Activated CD4-positive, alpha-beta T cell treated with anti-CD3 and anti-CD28 coated beads for 36 hours (primary cell): ENCODE measurements at regions not wholly inside any gene's neighbourhood (a gene's known extent, or its start where the extent isn't known, plus 50 kb on each side); places are given as distances from the start of the nearest gene placed in this dataset.

Experiments
- ATAC-seq: fragments of 200-7000 bp; cut with Tn5 transposase; one replicate; pipeline ENCODE4 v1.10.0; 2021; ENCODE audit warnings: mild to moderate bottlenecking, moderate library complexity
- CTCF ChIA-PET: fragments of 350-600 bp; sonication (Branson Sonifier 250); formaldehyde crosslinking; loops from one replicate; lab custom pipeline; 2021; ENCODE audit warnings: antibody characterized with exemption; lab: Charles Lee
- POLR2A ChIA-PET: fragments of 350-600 bp; sonication (Branson Sonifier 250); formaldehyde crosslinking; loops from one replicate; lab custom pipeline; 2021; ENCODE audit warnings: antibody characterized with exemption, inconsistent platforms; lab: Charles Lee
- DNase-seq: peaks from one replicate; pipeline ENCODE4 v3.0.0-alpha.2; 2020
- H3K27ac Mint-ChIP-seq: one replicate; pipeline ENCODE4 v1.8.0; 2021; ENCODE audit warnings: mixed read lengths
- H3K27me3 Mint-ChIP-seq: one replicate; pipeline ENCODE4 v1.8.0; 2021; ENCODE audit warnings: mixed read lengths
- H3K36me3 Mint-ChIP-seq: one replicate; pipeline ENCODE4 v1.8.0; 2021; ENCODE audit warnings: low read depth, mixed read lengths
- H3K4me1 Mint-ChIP-seq: one replicate; pipeline ENCODE4 v1.8.0; 2021; ENCODE audit warnings: mixed read lengths
- H3K4me3 Mint-ChIP-seq: one replicate; pipeline ENCODE4 v1.8.0; 2021; ENCODE audit warnings: mild to moderate bottlenecking, moderate library complexity, mixed read lengths
- H3K9me3 Mint-ChIP-seq: one replicate; pipeline ENCODE4 v1.8.0; 2021; ENCODE audit warnings: low read depth, mixed read lengths
- intact Hi-C, 2 experiments: fragments of 100-400 bp; cut with DNase I in 1 of 2; cut with micrococcal nuclease in 1 of 2; formaldehyde crosslinking; loops; one replicate each; pipeline versions ENCODE4 v1.14.2 to v1.15.1; 2022 to 2024; cut with DNase I, micrococcal nuclease

GRCh38 chr15:91383532-91383931 lies 283.5 kb downstream of the SV2B start:
- no peaks in the 10 kb centered on the region for H3K9me3 Mint-ChIP-seq
- H3K27ac Mint-ChIP-seq: no peak overlapping the region
- H3K4me1 Mint-ChIP-seq: no peaks in the 10 kb centered on the region
- ATAC-seq (no peak), DNase-seq (no peak)
- H3K27me3 Mint-ChIP-seq: peaks cover 2% of the 10 kb centered on the region
- CTCF ChIA-PET: no interaction called here
- POLR2A ChIA-PET: no interaction called here
- intact Hi-C loops: no loop called here
- H3K4me3 Mint-ChIP-seq: no peak overlapping the region
- H3K36me3 Mint-ChIP-seq: no peaks in the 10 kb centered on the region

- Mint-ChIP-seq H3K36me3 (no peaks in the 10 kb centered on the region), H3K4me1 (no peaks in the 10 kb centered on the region), H3K27ac (no peak overlapping the region), H3K27me3 (peaks cover 2% of the 10 kb centered on the region), H3K9me3 (no peaks in the 10 kb centered on the region), H3K4me3 (no peak overlapping the region)
- intact Hi-C loops: no loop called here
- ATAC-seq: no peak
- ChIA-PET POLR2A (no interaction called here), CTCF (no interaction called here)
- DNase-seq: no peak
Observed at GRCh38 chr15:91384189-91384730, 284.2 kb downstream of the SV2B start.

- Mint-ChIP-seq H3K36me3 (no peaks in the 10 kb centered on the region), H3K9me3 (no peaks in the 10 kb centered on the region), H3K4me1 (no peaks in the 10 kb centered on the region), H3K4me3 (no peak overlapping the region), H3K27me3 (peaks cover 2% of the 10 kb centered on the region), H3K27ac (no peak overlapping the region)
- ChIA-PET CTCF (interaction anchor here (1.1 kb wide), 1 partner anchor 14 kb away, joined by 3 read pairs; no protein-coding TSS in a partner anchor), POLR2A (no interaction called here)
- intact Hi-C loops: no loop called here
- DNase-seq: no peak
- no peak for ATAC-seq
Observed at GRCh38 chr15:91385311-91385710, 285.3 kb downstream of the SV2B start.

- no peak for DNase-seq
- no peak for ATAC-seq
- ChIA-PET CTCF (no interaction called here), POLR2A (no interaction called here)
- H3K9me3 Mint-ChIP-seq: peaks cover 2% of the 10 kb centered on the region
- peaks cover 7% of the 10 kb centered on the region for H3K27me3 Mint-ChIP-seq
- no peak overlapping the region for H3K4me3 Mint-ChIP-seq
- no peak overlapping the region for H3K27ac Mint-ChIP-seq
- no peaks in the 10 kb centered on the region for H3K4me1 Mint-ChIP-seq
- H3K36me3 Mint-ChIP-seq: peaks cover 2% of the 10 kb centered on the region
- intact Hi-C loops: no loop called here
Observed at GRCh38 chr15:91393186-91393585, 293.1 kb downstream of the SV2B start.

- ATAC-seq: no peak
- Mint-ChIP-seq H3K27ac (no peak overlapping the region), H3K27me3 (peaks cover 2% of the 10 kb centered on the region), H3K4me3 (no peak overlapping the region), H3K36me3 (no peaks in the 10 kb centered on the region), H3K4me1 (no peaks in the 10 kb centered on the region), H3K9me3 (no peaks in the 10 kb centered on the region)
- no peak for DNase-seq
- CTCF ChIA-PET: no interaction called here
- POLR2A ChIA-PET: no interaction called here
- intact Hi-C loops: no loop called here
Observed at GRCh38 chr15:91400481-91400880, 300.4 kb downstream of the SV2B start.

GRCh38 chr15:91407269-91407889 lies 307.3 kb downstream of the SV2B start:
- no peak overlapping the region for H3K4me3 Mint-ChIP-seq
- CTCF ChIA-PET: interaction anchor here (1.9 kb wide), 1 partner anchor 104 kb away, joined by 4 read pairs; no protein-coding TSS in a partner anchor
- intact Hi-C loops: no loop called here
- no peaks in the 10 kb centered on the region for H3K36me3 Mint-ChIP-seq
- no peak overlapping the region for H3K27ac Mint-ChIP-seq
- peaks cover 9% of the 10 kb centered on the region for H3K4me1 Mint-ChIP-seq
- POLR2A ChIA-PET: no interaction called here
- peak; percentile 8 for DNase-seq
- H3K27me3 Mint-ChIP-seq: no peaks in the 10 kb centered on the region
- H3K9me3 Mint-ChIP-seq: no peaks in the 10 kb centered on the region
- no peak for ATAC-seq

- H3K9me3 Mint-ChIP-seq: no peaks in the 10 kb centered on the region
- no peaks in the 10 kb centered on the region for H3K27me3 Mint-ChIP-seq
- no peaks in the 10 kb centered on the region for H3K36me3 Mint-ChIP-seq
- ATAC-seq (no peak), DNase-seq (no peak)
- intact Hi-C loops: no loop called here
- ChIA-PET POLR2A (no interaction called here), CTCF (interaction anchor here (1.2 to 1.9 kb wide), 2 partner anchors 9 to 105 kb away, joined by 3 to 4 read pairs; no protein-coding TSS in a partner anchor)
- H3K4me1 Mint-ChIP-seq: peaks cover 10% of the 10 kb centered on the region
- H3K27ac Mint-ChIP-seq: no peak overlapping the region
- no peak overlapping the region for H3K4me3 Mint-ChIP-seq
Observed at GRCh38 chr15:91408476-91409076, 308.5 kb downstream of the SV2B start.

GRCh38 chr15:91409387-91409786 lies 309.3 kb downstream of the SV2B start:
- H3K9me3 Mint-ChIP-seq: no peaks in the 10 kb centered on the region
- H3K4me3 Mint-ChIP-seq: no peak overlapping the region
- no peak for DNase-seq
- intact Hi-C loops: no loop called here
- ATAC-seq: no peak
- H3K27me3 Mint-ChIP-seq: no peaks in the 10 kb centered on the region
- no peak overlapping the region for H3K27ac Mint-ChIP-seq
- ChIA-PET POLR2A (no interaction called here), CTCF (interaction anchor here (1.9 kb wide), 1 partner anchor 106 kb away, joined by 4 read pairs; no protein-coding TSS in a partner anchor)
- no peaks in the 10 kb centered on the region for H3K36me3 Mint-ChIP-seq
- H3K4me1 Mint-ChIP-seq: peaks cover 10% of the 10 kb centered on the region

GRCh38 chr15:91411586-91411985 lies 311.5 kb downstream of the SV2B start:
- no peak overlapping the region for H3K4me3 Mint-ChIP-seq
- H3K27ac Mint-ChIP-seq: no peak overlapping the region
- CTCF ChIA-PET: interaction anchor here (0.8 kb wide), 1 partner anchor 295 kb away, joined by 3 read pairs; no protein-coding TSS in a partner anchor
- H3K9me3 Mint-ChIP-seq: no peaks in the 10 kb centered on the region
- H3K4me1 Mint-ChIP-seq: peaks cover 10% of the 10 kb centered on the region
- ATAC-seq (no peak), DNase-seq (no peak)
- no peaks in the 10 kb centered on the region for H3K36me3 Mint-ChIP-seq
- POLR2A ChIA-PET: no interaction called here
- intact Hi-C loops: no loop called here
- no peaks in the 10 kb centered on the region for H3K27me3 Mint-ChIP-seq

- H3K27ac Mint-ChIP-seq: no peak overlapping the region
- H3K4me3 Mint-ChIP-seq: no peak overlapping the region
- H3K4me1 Mint-ChIP-seq: peaks cover 5% of the 10 kb centered on the region
- H3K9me3 Mint-ChIP-seq: no peaks in the 10 kb centered on the region
- ChIA-PET CTCF (no interaction called here), POLR2A (no interaction called here)
- H3K27me3 Mint-ChIP-seq: no peaks in the 10 kb centered on the region
- intact Hi-C loops: no loop called here
- H3K36me3 Mint-ChIP-seq: no peaks in the 10 kb centered on the region
- DNase-seq: no peak
- ATAC-seq: no peak
Observed at GRCh38 chr15:91412138-91412928, 312.3 kb downstream of the SV2B start.

GRCh38 chr15:91413142-91413541 lies 313.1 kb downstream of the SV2B start:
- Mint-ChIP-seq H3K27me3 (no peaks in the 10 kb centered on the region), H3K36me3 (no peaks in the 10 kb centered on the region), H3K9me3 (no peaks in the 10 kb centered on the region), H3K4me1 (peaks cover 4% of the 10 kb centered on the region), H3K27ac (no peak overlapping the region), H3K4me3 (no peak overlapping the region)
- ChIA-PET POLR2A (no interaction called here), CTCF (no interaction called here)
- intact Hi-C loops: no loop called here
- no peak for DNase-seq
- ATAC-seq: no peak
